ENCODE measurements at regions not wholly inside any gene's neighbourhood (a gene's known extent, or its start where the extent isn't known, plus 50 kb on each side); places are given as distances from the start of the nearest gene placed in this dataset.

GRCh38 chr15:62976301-62976881 is 66.2 kb upstream of the TPM1 start:
- no peak for DNase-seq

DNA sequence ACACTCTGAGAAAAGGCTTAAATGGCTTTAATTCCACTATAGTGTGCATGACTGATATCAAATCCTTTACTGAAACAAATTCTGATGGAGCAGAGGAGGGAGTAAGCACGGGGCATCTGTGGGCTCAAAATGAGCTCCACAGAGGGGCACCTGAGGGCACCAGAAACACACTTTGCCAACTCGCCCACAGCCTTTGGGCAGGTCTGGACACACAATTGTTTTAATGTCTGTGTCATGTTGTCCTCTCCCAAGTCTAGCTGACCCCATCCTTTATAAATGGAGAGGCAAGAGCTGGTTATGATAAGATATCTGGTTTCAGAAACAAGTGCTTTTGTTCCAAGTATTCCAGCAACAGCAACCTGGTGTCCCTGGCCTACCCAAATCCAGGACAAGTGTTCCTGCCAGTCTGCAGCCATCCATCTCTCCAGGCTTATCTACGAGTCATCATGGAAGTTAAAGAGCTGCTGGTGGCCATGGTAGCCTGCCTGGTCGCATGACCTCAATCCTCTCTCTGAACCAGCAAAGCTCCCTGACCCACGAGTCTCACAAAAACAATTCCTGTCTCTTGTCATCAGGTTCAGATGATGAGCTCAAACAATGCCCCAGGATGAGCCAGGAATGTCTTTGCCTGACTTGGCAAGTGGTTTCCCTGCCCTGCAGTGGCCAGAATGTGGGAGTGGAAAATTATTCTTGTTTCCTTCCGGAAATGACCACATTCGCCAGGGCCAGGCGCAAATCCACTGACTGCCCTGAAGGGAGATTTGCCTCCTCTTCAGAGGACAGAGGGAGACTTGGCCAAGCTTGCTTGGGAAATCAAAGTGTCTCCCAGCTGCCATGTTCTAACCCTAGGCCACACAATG is 64.4 kb upstream of the TPM1 start:
- no peak for DNase-seq

- no peak for DNase-seq
Observed at GRCh38 chr15:62979252-62979651, 63.3 kb upstream of the TPM1 start.

- no peak for DNase-seq
Observed at GRCh38 chr15:62981071-62981470, 61.5 kb upstream of the TPM1 start.

- no peak for DNase-seq
Observed at GRCh38 chr15:62983956-62984355, 58.6 kb upstream of the TPM1 start.

DNA sequence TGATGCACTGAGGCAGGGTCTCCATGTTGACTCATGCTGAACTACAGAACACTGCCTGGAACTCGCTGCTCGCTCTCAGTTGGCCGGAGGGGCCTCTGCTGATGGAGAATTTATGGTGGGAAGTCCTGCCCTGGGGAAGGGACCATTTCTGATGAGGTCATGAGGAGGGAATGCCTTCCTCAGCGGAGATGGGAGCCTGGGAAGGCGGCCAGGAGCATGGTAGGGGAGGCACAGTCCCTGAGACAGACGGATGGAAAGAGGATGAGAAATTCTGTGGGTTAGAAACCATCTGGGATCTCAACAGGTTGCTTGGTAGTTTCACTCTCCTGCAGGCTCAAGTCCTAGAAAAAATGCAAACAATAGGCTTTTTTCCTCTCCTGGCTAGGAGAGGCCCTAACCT is 56.8 kb upstream of the TPM1 start:
- no peak for DNase-seq

DNA sequence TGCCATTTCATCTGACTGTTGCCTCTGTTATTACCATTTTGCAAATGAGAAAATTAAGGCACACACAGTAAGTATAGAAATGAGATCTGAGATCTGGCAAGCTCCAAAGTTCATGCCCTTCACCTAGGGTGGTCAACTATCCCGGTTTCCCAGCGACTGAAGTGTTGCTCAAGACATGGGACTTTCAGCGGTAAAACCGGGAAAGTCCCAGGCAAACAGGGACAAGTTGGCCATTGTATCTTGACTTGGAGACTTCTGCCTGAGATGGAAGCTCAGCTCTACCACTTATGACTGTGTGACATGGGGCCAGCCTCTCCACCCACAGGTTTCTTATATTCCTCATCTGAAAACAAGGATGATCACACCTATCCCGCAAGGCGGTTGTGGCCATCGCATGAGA is 55.6 kb upstream of the TPM1 start:
- DNase-seq = no peak

DNA sequence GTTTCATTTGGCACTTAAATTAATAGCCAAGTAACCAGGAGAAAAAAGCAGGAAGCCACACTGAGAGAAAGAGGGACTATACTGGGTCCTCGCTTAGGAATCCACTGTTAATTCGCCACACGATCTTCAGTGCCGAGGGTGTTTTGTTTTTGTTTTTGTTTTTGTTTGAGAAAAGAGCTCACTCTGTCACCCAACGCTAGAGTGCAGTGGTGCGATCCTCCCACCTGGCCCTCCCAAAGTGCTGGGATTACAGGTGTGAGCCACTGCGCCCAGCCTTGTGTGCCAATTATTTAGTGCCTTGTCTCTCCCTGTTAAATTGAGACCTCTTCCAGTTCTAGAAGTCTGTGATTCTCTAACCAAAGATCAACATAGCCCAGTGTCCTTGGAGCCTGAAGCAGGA is 53.8 kb upstream of the TPM1 start:
- no peak for DNase-seq

- DNase-seq = no peak
Observed at GRCh38 chr15:62989366-62990055, 53.0 kb upstream of the TPM1 start.

DNA sequence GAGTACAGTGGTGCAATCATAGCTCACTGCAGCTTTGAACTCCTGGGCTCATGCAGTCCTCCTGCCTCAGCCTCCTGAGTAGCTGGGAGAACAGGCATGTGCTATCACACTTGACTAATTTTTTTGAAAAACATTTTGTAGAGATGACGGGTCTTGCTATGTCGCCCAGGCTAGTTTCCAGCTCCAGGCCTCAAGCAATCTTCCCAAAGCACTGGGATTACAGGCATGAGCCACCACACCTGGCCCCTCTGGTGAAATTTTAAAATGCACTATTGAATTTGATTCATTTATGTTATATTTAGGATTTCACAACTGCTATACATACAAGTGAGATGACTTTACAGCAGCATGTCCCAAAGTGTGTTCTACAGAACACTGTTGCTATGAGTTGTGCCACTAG is 50.8 kb upstream of the TPM1 start:
- no peak for DNase-seq

- DNase-seq = no peak
Observed at GRCh38 chr15:62992302-62992701, 50.2 kb upstream of the TPM1 start.

All from bone marrow (tissue), 2 donors.